Small intestine (tissue), 7 donors: ENCODE measurements at regions not wholly inside any gene's neighbourhood (a gene's known extent, or its start where the extent isn't known, plus 50 kb on each side); places are given as distances from the start of the nearest gene placed in this dataset.

Experiments
- DNase-seq, 2 donors: peaks; one replicate each; pipeline versions ENCODE4 v3.0.0 to v3.0.0-alpha.2; 2013
- FAIRE-seq: peaks from 2 replicates; lab custom pipeline; 2012; peaks lifted over from hg19 to GRCh38; lab: Jason Lieb, UNC
- H3K27ac ChIP-seq, 3 donors: one replicate each; pipeline ENCODE4 v1.5.1; 2013; ENCODE audit warnings: low read length in 2 of 3, mild to moderate bottlenecking in 2 of 3, control low read depth in 1 of 3, inconsistent platforms in 1 of 3, low read depth in 1 of 3, moderate library complexity in 1 of 3
- H3K27me3 ChIP-seq, 3 donors: one replicate each; pipeline ENCODE4 v1.6.1; 2013; ENCODE audit warnings: low read length in 3 of 3, inconsistent platforms in 1 of 3; ENCODE audit not compliant: control insufficient read depth in 3 of 3, insufficient read depth in 3 of 3
- H3K36me3 ChIP-seq, 3 donors: one replicate each; pipeline ENCODE4 v1.6.1; 2013; ENCODE audit warnings: low read length in 3 of 3, inconsistent platforms in 1 of 3, low read depth in 1 of 3, mild to moderate bottlenecking in 1 of 3, moderate library complexity in 1 of 3; ENCODE audit not compliant: control insufficient read depth in 3 of 3, insufficient read depth in 2 of 3
- H3K4me1 ChIP-seq, 3 donors: one replicate each; pipeline ENCODE4 v1.6.1; 2013; ENCODE audit warnings: low read length in 2 of 3, inconsistent platforms in 1 of 3, low read depth in 1 of 3, mild to moderate bottlenecking in 1 of 3, moderate library complexity in 1 of 3; ENCODE audit not compliant: control insufficient read depth in 3 of 3, insufficient read depth in 2 of 3
- H3K4me3 ChIP-seq, 3 donors: one replicate each; pipeline ENCODE4 v1.5.1; 2013; ENCODE audit warnings: low read length in 3 of 3, control low read depth in 1 of 3, inconsistent platforms in 1 of 3, low read depth in 1 of 3, mild to moderate bottlenecking in 1 of 3, moderate library complexity in 1 of 3
- H3K9me3 ChIP-seq, 2 donors: one replicate each; pipeline ENCODE4 v1.6.1; 2013; ENCODE audit warnings: low read depth in 1 of 2, low read length in 1 of 2; ENCODE audit not compliant: control insufficient read depth in 2 of 2, insufficient read depth in 1 of 2
- WGBS, 3 donors: extraction: QIAGEN DNeasy Blood & Tissue Kit; methylation state at CpG; one replicate each; pipeline ENCODE4 v1.1.7; 2013; 5-methylcytosine and 5-hydroxymethylcytosine counted together
- donor health status: healthy with polysubstance abuse.
- donor health status: control.
- donor health status: control.
- donor health status: Bipolar disorder and iron deficiency.
- donor health status: healthy.

DNA sequence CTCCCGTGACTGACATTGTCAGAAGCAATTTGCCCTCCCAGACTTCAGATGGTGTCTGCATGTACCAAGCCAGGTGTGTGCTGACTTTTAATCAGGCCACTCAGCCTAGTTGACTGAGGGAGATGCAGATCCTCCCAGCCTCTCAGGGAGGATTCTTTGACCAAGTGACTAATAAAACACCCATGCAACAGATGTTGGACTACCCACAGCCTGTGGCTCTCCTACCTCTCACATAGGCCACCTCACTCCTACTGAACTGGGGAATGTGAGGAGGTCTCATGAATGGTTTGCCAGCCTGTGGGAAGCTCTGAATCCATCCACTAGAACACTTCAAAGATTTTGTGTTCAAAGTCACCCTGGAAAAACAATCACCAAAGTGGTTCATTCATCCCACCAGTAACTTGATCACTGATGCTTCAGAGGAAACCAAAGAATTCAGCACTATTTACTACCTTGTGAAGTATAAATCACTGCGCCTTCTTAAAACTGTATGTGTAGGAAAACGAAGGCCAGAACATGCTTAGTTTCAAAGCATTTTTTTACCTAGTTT, 80.1 kb downstream of the ESM1 start:
- Histone ChIP-seq H3K9me3 (no peaks in the 10 kb centered on the region), H3K27ac (no peak overlapping the region), H3K4me3 (no peak overlapping the region), H3K36me3 (no peaks in the 10 kb centered on the region), H3K27me3 (peaks cover 0 to 13% (median 0%) of the 10 kb centered on the region in 3 donors), H3K4me1 (no peaks in the 10 kb centered on the region)
- WGBS, 3 donors = 86 to 92% (median 90%) methylated on average over 3 of the region's 3 CpGs
- no peak for DNase-seq
- FAIRE-seq = no peak

DNA sequence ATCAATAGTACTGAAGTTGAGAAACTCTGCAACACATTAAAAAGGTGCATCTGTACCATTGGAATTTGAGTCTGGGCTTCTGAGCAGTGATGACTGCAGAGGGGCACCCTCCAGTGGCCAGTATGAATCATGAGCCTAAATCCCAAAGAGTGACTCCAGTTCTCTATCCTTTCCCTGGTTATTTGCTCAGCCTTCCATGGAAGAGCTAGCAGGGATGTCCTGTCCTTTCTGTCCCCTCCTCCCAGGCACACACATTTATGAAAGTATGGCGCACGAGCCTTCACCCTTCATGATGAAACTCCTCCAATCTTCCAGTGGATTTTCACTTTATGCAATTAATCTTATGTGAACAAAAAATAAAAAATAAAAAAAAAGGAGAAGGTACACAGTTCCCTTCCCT, 81.0 kb downstream of the ESM1 start:
- DNase-seq (peak in 1 of 2 donors; percentile 9), FAIRE-seq (no peak)
- H3K4me3 ChIP-seq = no peak overlapping the region
- H3K4me1 ChIP-seq = no peaks in the 10 kb centered on the region
- H3K9me3 ChIP-seq = no peaks in the 10 kb centered on the region
- H3K27ac ChIP-seq = no peak overlapping the region
- peaks cover 0 to 14% (median 0%) of the 10 kb centered on the region in 3 donors for H3K27me3 ChIP-seq
- H3K36me3 ChIP-seq = no peaks in the 10 kb centered on the region
- 58 to 73% (median 64%) methylated on average over 2 of the region's 2 CpGs for WGBS, 3 donors

DNA sequence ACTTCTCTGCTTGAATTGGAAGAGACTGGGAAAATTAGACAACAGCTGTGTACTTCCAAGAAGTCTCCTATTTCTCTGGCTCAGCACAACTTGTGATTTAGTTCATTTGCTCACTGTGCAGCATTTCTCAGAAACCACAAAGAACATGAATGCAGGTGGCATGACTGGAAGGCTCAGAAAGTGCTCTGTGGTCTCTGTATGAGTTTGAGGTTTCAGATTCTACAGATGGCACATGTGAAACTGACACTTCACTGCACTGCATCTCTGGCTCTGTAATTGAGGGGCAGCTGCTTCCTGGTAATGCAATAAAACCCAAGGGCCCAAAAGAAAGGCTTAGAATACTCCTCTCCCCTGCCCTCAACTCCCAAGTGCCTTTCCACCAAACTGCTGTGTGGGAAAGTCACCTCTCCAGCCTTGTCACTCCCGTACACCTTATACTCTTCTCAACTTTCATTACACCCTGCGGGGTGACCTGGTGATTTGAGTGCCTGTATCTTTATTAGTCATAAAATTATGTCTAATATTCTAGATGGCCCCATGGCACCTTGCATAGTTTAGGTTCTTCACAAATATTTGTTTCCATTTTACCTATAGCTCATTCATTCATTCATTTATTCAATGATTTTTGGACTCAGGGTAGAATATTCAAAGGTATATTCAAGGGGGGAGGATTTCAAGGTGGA, 82.5 kb downstream of the ESM1 start:
- H3K4me3 ChIP-seq = no peak overlapping the region
- no peaks in the 10 kb centered on the region for H3K4me1 ChIP-seq
- no peak overlapping the region for H3K27ac ChIP-seq
- FAIRE-seq (no peak), DNase-seq (peak; percentile 11 to 32)
- no peaks in the 10 kb centered on the region for H3K36me3 ChIP-seq
- no peaks in the 10 kb centered on the region for H3K9me3 ChIP-seq
- H3K27me3 ChIP-seq = peaks cover 0 to 12% (median 2%) of the 10 kb centered on the region in 3 donors
- WGBS, 3 donors = 37 to 55% (median 47%) methylated on average over 2 of the region's 2 CpGs

DNA sequence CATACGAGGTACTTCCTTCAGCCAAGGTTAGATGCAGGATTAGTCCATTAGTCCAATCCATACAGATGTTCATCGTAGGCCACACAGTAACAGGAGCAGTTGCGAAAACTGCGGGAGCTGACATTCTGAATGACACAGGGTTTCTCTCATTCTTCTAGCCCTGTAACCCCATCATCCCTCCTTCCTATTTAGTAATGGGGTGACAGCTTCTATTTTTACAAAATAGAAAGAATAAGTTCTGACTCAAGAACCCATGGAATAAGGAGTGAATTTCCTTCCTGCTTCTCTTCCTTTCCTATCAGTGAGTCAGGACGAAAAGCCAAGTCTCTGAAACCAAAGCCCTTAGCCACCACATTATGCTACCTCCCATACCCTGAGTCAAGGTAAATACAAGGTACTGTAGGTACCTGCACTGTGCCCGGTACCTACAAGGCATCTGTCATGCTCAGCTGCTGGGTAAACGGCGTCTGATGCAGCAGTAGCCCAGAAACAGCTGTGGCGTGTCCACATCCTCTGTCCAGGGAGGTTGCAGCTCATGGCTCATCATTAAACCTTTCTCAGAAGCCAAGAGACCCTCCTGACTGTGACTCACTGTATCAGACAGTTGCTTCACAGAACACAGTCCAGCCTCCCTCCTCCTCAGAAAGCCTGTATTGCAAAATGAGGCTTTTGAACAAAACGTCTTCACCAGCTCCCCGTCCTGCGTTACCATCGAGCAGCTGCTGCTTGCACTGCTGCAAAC, 84.2 kb downstream of the ESM1 start:
- DNase-seq = no peak
- Histone ChIP-seq H3K4me1 (no peaks in the 10 kb centered on the region), H3K27me3 (peaks cover 0 to 15% (median 2%) of the 10 kb centered on the region in 3 donors), H3K27ac (peak overlapping the region in 1 of 3 donors; percentile 46), H3K36me3 (no peaks in the 10 kb centered on the region), H3K9me3 (no peaks in the 10 kb centered on the region), H3K4me3 (no peak overlapping the region)
- WGBS, 3 donors = 64 to 77% (median 70%) methylated on average over 13 of the region's 13 CpGs
- no peak for FAIRE-seq

DNA sequence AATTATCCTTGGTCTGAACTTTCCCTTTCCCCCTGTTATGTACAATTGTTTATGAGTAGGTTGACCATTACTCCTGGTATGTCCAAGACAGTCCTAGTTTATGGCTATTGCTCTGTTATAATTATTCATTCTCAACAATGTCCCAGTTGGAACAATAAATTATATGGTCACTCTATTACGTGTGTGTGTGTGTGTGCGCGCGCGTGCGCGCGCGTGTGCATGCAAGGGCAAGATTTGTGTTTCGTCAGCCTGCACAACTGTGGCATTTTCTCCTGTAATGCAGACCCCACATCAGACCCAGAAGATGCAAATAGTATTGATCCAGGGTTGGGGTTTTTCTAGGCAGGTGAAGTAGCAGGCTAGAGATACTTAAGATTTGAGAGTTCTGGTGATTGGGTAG, 88.4 kb downstream of the ESM1 start:
- no peaks in the 10 kb centered on the region for H3K9me3 ChIP-seq
- H3K4me3 ChIP-seq = no peak overlapping the region
- 94 to 98% (median 97%) methylated on average over 10 of the region's 10 CpGs for WGBS, 3 donors
- no peak for FAIRE-seq
- DNase-seq = no peak
- H3K4me1 ChIP-seq = no peaks in the 10 kb centered on the region
- H3K27me3 ChIP-seq = peaks cover 0 to 15% (median 2%) of the 10 kb centered on the region in 3 donors
- no peak overlapping the region for H3K27ac ChIP-seq
- no peaks in the 10 kb centered on the region for H3K36me3 ChIP-seq

DNA sequence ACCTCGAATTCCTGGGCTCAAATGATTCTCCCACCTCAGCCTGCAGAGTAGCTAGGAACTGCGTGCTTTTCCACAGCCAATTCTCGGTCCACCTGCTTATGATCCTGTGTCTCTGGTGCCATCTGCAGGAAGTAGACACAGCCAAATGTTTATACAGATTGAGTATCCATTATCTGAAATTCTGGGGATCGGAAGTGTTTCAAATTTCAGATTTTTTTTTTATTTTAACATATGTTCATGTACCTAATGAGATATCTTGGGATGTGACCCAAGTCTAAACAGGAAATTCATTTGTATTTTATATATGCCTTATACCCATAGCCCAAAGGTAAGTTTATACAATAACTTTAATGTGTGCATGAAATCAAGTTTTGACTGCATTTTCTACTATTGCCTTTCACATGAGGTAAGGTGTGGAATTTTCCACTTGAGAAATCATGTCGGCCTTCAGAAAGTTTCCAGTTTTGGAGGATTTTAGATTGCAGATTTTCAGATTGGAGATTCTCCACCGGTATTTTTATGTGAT, 89.5 kb downstream of the ESM1 start:
- H3K4me1 ChIP-seq = no peaks in the 10 kb centered on the region
- no peak overlapping the region for H3K4me3 ChIP-seq
- no peaks in the 10 kb centered on the region for H3K9me3 ChIP-seq
- H3K27me3 ChIP-seq = peaks cover 0 to 19% (median 2%) of the 10 kb centered on the region in 3 donors
- no peak overlapping the region for H3K27ac ChIP-seq
- whole genome bisulfite sequencing, 3 donors = 34 to 44% (median 40%) methylated on average over 6 of the region's 6 CpGs
- DNase-seq (peak; percentile 27 to 47), FAIRE-seq (no peak)
- no peaks in the 10 kb centered on the region for H3K36me3 ChIP-seq

DNA sequence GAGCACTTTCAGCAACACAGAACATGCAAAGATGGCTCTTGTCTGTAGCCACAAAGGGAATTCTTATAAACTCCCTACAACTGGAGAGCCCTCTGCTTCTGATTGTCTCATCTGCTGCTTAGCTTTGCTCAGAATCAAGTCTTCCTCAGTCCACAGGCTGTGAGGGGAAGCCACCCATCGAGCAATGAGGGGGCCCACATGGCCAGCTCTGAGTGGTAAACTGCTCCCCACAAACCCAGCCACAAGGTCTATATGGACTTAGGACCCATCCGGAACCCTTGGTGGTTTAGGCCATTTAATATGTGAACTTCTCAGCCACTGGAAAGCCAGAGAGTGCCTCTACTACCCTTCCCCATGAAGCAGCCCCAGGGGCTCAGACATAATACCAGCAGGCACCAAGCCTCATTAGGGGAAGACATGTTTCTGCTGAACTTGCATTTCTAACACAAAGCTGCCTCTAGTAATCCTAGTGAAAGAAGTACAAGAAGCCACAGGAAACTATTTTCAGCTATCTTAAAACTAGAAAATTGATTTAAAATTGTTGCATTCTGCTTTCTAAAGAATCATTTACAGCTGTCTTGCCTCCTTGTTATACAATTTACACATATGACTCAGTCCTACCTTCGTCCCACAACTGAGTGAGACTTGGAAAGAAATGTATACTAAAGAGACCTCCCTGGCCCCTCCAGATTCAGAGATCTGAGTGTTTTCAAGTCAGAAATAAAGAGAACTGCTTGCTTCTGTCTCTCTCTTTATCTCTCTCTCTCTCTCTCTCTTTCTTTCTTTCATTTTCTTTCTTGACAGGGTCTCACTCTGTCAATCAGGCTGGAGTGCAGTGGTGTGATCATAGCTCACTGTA, 90.2 kb downstream of the ESM1 start:
- no peak overlapping the region for H3K4me3 ChIP-seq
- FAIRE-seq (no peak), DNase-seq (no peak)
- peaks cover 0 to 19% (median 2%) of the 10 kb centered on the region in 3 donors for H3K27me3 ChIP-seq
- H3K9me3 ChIP-seq = no peaks in the 10 kb centered on the region
- H3K36me3 ChIP-seq = no peaks in the 10 kb centered on the region
- 54 to 66% (median 57%) methylated on average over 3 of the region's 3 CpGs for WGBS, 3 donors
- no peaks in the 10 kb centered on the region for H3K4me1 ChIP-seq
- no peak overlapping the region for H3K27ac ChIP-seq

DNA sequence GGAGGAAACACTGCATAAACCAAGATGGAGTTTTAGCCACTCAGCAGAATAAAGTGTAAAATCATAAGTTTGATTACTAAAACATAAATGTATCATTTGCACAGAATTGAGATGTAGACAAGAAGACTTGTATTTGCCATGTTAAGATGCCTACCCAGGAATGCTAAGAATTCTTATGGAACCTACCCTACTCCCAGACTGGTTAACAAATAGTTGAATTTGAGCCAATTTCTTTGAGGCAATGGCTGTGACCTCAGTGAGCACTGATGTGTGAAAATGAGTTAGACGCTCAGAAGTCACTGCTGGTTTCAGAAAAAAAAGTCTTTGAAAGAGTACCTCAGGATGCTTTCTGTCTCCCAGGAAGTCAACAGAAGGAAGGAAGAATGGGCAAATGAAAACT, 95.6 kb downstream of the ESM1 start:
- no peak for DNase-seq
- Histone ChIP-seq H3K4me1 (no peaks in the 10 kb centered on the region), H3K27ac (no peak overlapping the region), H3K36me3 (no peaks in the 10 kb centered on the region), H3K9me3 (no peaks in the 10 kb centered on the region), H3K4me3 (no peak overlapping the region), H3K27me3 (peaks cover 0 to 18% (median 4%) of the 10 kb centered on the region in 3 donors)
- FAIRE-seq = no peak
- WGBS, 3 donors = 46 to 62% (median 46%) methylated on average over 1 of the region's 1 CpG
